GM12865 (cell line): ENCODE measurements at regions not wholly inside any gene's neighbourhood (a gene's known extent, or its start where the extent isn't known, plus 50 kb on each side); places are given as distances from the start of the nearest gene placed in this dataset.
"Not testable (repeated sequence)": the region's sequence is repeated elsewhere in the genome, so short reads cannot be mapped to it uniquely, and the experiment has no call there.

ENCODE experiments used
- DNase-seq: peaks from one replicate; pipeline ENCODE4 v3.0.0; 2010; ENCODE audit warnings: low read depth
- H3K4me3 ChIP-seq: 2 replicates; pipeline ENCODE4 v1.5.1; 2011; ENCODE audit warnings: mild to moderate bottlenecking, low read depth, low read length, control low read depth
- TF ChIP-seq, protein P1 (sequence below): IDR thresholded peaks from 2 replicates; pipeline ENCODE4 v1.5.1; 2011; ENCODE audit warnings: low read length, control low read depth, low read depth, inconsistent platforms; ENCODE audit not compliant: insufficient read depth; ENCODE audit errors: missing control alignments

- no peak for DNase-seq
- TF ChIP-seq, protein P1, sequence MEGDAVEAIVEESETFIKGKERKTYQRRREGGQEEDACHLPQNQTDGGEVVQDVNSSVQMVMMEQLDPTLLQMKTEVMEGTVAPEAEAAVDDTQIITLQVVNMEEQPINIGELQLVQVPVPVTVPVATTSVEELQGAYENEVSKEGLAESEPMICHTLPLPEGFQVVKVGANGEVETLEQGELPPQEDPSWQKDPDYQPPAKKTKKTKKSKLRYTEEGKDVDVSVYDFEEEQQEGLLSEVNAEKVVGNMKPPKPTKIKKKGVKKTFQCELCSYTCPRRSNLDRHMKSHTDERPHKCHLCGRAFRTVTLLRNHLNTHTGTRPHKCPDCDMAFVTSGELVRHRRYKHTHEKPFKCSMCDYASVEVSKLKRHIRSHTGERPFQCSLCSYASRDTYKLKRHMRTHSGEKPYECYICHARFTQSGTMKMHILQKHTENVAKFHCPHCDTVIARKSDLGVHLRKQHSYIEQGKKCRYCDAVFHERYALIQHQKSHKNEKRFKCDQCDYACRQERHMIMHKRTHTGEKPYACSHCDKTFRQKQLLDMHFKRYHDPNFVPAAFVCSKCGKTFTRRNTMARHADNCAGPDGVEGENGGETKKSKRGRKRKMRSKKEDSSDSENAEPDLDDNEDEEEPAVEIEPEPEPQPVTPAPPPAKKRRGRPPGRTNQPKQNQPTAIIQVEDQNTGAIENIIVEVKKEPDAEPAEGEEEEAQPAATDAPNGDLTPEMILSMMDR: no peak
- no peak overlapping the region for H3K4me3 ChIP-seq
Observed at GRCh38 chr17:22695228-22695619, 1002.9 kb downstream of the KCNJ18 start.

- TF ChIP-seq, protein P1: no peak
- no peak overlapping the region for H3K4me3 ChIP-seq
- no peak for DNase-seq
Observed at GRCh38 chr17:22703204-22703603, 1010.9 kb downstream of the KCNJ18 start.

DNA sequence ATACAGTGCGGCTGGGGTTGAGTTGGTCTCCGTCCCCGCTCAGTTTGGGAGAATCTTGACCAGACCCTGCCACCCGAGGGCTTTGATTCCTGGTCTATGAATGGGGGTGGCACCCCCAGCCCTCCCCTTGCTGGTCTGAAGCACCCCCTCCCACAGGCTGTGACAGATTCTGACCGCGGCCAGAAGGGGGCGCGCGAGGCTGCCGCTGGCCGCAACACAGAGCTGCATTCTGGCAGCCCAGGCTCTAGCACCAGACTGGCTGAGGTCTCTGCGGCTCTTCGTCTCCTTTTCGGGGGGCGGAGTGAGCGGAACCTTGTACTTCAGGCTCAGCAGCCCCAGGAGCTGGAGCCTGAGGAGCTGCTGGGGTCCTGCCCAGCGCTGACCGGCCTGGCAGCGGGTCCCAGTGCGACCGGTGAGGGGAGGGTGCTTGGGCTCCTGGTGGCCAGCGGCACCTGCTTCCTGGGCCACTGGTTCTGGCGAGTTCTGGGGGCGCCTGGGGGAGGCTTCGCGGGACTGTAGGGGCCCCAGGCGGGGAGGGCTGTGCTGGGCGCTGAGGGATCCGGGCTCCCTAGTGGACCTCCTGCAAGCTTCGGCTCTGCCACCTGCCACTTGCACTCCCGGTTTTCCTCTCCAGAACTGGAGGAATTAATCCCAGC lies 1011.6 kb downstream of the KCNJ18 start:
- TF ChIP-seq, protein P1: no peak
- DNase-seq: no peak
- no peak overlapping the region for H3K4me3 ChIP-seq

- H3K4me3 ChIP-seq: no peak overlapping the region
- DNase-seq: no peak
- TF ChIP-seq, protein P1: no peak
Observed at GRCh38 chr17:22704674-22705073, 1012.4 kb downstream of the KCNJ18 start.

DNA sequence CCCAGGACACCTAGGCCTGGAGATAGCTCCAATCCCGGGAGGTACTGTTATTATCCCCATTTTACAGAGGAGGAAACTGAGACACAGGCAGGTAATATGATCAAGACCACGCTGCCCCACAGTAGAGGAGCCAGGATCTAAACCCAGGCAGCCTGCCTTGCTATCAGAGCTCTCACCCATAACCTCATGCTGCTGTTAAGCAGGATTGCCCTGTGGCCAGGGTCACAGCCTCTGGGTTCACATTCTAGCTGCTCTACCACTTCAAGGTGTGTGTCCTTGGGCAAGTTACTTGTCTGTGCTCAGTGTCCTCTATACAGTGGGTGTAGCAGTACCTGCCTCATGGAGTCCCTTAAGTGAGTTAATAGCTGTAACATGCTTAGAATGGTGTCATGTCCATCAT lies 1015.3 kb downstream of the KCNJ18 start:
- TF ChIP-seq, protein P1: no peak
- no peak for DNase-seq

DNA sequence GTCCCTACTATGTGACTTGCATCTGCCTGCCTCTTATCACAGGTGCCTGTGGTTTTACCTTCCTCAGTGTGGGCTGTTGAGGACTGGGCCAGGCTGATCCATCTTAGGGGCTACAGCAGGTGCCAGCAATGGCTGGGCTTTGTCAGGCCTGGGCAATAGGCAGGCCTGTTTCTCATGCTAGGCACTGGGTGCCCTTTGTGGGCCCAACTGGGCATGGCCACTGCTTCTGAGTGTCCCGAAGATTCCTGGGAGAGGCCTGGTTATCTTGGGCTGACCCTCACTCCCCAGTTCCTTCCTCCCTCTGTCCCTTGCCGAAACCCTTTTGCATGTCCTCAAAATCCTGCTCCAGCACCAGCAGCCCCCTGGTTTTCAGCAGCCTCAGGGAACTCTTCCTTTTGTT lies 1024.9 kb downstream of the KCNJ18 start:
- H3K4me3 ChIP-seq: no peak overlapping the region
- DNase-seq: no peak
- TF ChIP-seq, protein P1: no peak

More for the DNA sequence above, 1015.3 kb downstream of the KCNJ18 start:
- H3K4me3 ChIP-seq: no peak overlapping the region

- no peak for DNase-seq
Observed at GRCh38 chr17:22718689-22719088, 1026.4 kb downstream of the KCNJ18 start.

DNA sequence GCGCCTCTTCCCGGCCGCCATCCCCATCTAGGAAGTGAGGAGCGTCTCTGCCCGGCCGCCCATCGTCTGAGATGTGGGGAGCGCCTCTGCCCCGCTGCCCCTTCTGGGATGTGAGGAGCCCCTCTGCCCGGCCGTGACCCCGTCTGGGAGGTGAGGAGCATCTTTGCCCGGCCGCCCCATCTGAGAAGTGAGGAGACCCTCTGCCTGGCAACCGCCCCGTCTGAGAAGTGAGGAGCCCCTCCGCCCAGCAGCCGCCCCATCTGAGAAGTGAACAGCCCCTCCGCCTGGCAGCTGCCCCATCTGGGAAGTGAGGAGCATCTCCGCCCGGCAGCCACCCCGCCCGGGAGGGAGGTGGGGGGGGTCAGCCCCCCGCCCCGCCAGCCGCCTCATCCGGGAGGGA lies 1048.7 kb downstream of the KCNJ18 start:
- not testable (repeated sequence) for H3K4me3 ChIP-seq, DNase-seq

More at GRCh38 chr17:22718689-22719088, 1026.4 kb downstream of the KCNJ18 start:
- no peak overlapping the region for H3K4me3 ChIP-seq
- TF ChIP-seq, protein P1: no peak
